Panc1 (cell line): ENCODE measurements at regions not wholly inside any gene's neighbourhood (a gene's known extent, or its start where the extent isn't known, plus 50 kb on each side); places are given as distances from the start of the nearest gene placed in this dataset.

Experiments used
- ATAC-seq: fragments of 200-7000 bp; cut with Tn5 transposase; 2 replicates; pipeline ENCODE4 v1.9.1; 2020; ENCODE audit warnings: mild to moderate bottlenecking, moderate library complexity
- BruUV-seq: library from RNA; stranded (reverse); fragments of 400-500 nt; replicated peaks from 2 replicates; lab custom pipeline; 2021; lab: Mats Ljungman, UMichigan
- CTCF ChIA-PET: fragments of 300-600 bp; sonication (Branson Sonifier 250); formaldehyde crosslinking; loops from one replicate; lab custom pipeline; 2022; ENCODE audit warnings: antibody characterized with exemption; lab: Charles Lee
- POLR2A ChIA-PET: fragments of 300-600 bp; sonication (Branson Sonifier 250); formaldehyde crosslinking; loops from one replicate; lab custom pipeline; 2022; ENCODE audit warnings: antibody characterized with exemption; lab: Charles Lee
- DNase-seq: peaks from one replicate; pipeline ENCODE4 v3.0.0-alpha.2; 2010; ENCODE audit warnings: low read depth, low spot score
- H3K27ac ChIP-seq: 2 replicates; pipeline ENCODE4 v1.5.1; 2011; ENCODE audit warnings: mild to moderate bottlenecking, low read length, inconsistent platforms
- H3K27me3 ChIP-seq: fragments of 200-500 bp; sonication (Bioruptor generic); 2 replicates; pipeline ENCODE4 v1.6.0; 2014; ENCODE audit warnings: low read length, inconsistent platforms; ENCODE audit not compliant: control insufficient read depth, insufficient read depth
- H3K36me3 ChIP-seq: fragments of 200-500 bp; sonication (Bioruptor generic); 2 replicates; pipeline ENCODE4 v1.5.1; 2014; ENCODE audit warnings: inconsistent platforms, mild to moderate bottlenecking, low read length, moderate library complexity; ENCODE audit not compliant: control insufficient read depth, insufficient read depth
- H3K4me1 ChIP-seq: 2 replicates; pipeline ENCODE4 v1.5.1; 2011; ENCODE audit warnings: inconsistent platforms, mild to moderate bottlenecking, low read length, moderate library complexity; ENCODE audit not compliant: control insufficient read depth, insufficient read depth
- H3K4me3 ChIP-seq, 2 experiments: 2 replicates each; pipeline ENCODE4 v1.5.1; 2011 to 2012; ENCODE audit warnings: low read depth in 2 of 2, low read length in 2 of 2, mild to moderate bottlenecking in 2 of 2, inconsistent platforms in 1 of 2, moderate library complexity in 1 of 2
- H3K9me3 ChIP-seq: fragments of 200-500 bp; sonication (Bioruptor generic); 2 replicates; pipeline ENCODE4 v1.5.1; 2014; ENCODE audit warnings: low read depth, mild to moderate bottlenecking, inconsistent platforms, low read length, moderate library complexity; ENCODE audit not compliant: control insufficient read depth, insufficient read depth
- CTCF ChIP-seq: fragments of 450-650 bp; IDR thresholded peaks from 2 replicates; pipeline ENCODE4 v1.5.1; 2017; ENCODE audit warnings: mild to moderate bottlenecking
- POLR2AphosphoS5 ChIP-seq: IDR thresholded peaks from 2 replicates; pipeline ENCODE4 v1.6.1; 2012; ENCODE audit warnings: mild to moderate bottlenecking, low read depth, low read length, moderate library complexity
- REST ChIP-seq, 2 experiments: IDR thresholded peaks; 2 replicates each; pipeline ENCODE4 v1.6.1; 2011 to 2012; ENCODE audit warnings: low read depth in 2 of 2, control low read depth in 1 of 2, low read length in 1 of 2, mild to moderate bottlenecking in 1 of 2, moderate library complexity in 1 of 2; ENCODE audit not compliant: insufficient read depth in 1 of 2
- SIN3A ChIP-seq: IDR thresholded peaks from 2 replicates; pipeline ENCODE4 v1.6.1; 2012; ENCODE audit warnings: low read depth, mild to moderate bottlenecking, low read length, moderate library complexity, borderline replicate concordance; ENCODE audit not compliant: insufficient read depth
- TCF7L2 ChIP-seq: IDR thresholded peaks from 2 replicates; pipeline ENCODE4 v1.6.1; 2011; ENCODE audit warnings: mild to moderate bottlenecking, low read depth, low read length, inconsistent platforms
- in situ Hi-C: cut with HindIII; loops from 2 replicates; pipeline ENCODE4 v1.10.0; 2016; ENCODE audit warnings: low sequenced_read_pairs, low pct_unique_long_range_greater_than_20kb
- intact Hi-C: fragments of 100-400 bp; cut with micrococcal nuclease; formaldehyde crosslinking; loops from one replicate; pipeline ENCODE4 v1.10.0; 2022; ENCODE audit not compliant: unreplicated experiment

GRCh38 chr2:187995556-187995955 lies 296.1 kb upstream of the GULP1 start:
- no TSS peak for BruUV-seq
- no peak for ATAC-seq
- POLR2A ChIA-PET = no interaction called here

GRCh38 chr2:187996630-187997029 lies 295.0 kb upstream of the GULP1 start:
- DNase-seq = no peak
- no peaks in the 10 kb centered on the region for H3K4me1 ChIP-seq
- no peak for ATAC-seq
- no peak overlapping the region for H3K27ac ChIP-seq
- no peaks in the 10 kb centered on the region for H3K9me3 ChIP-seq
- in situ Hi-C loops = no loop called here
- CTCF ChIA-PET = no interaction called here
- BruUV-seq = no TSS peak
- H3K36me3 ChIP-seq = no peaks in the 10 kb centered on the region
- TF ChIP-seq POLR2AphosphoS5 = no peak
- TF ChIP-seq TCF7L2 = no peak
- no peaks in the 10 kb centered on the region for H3K27me3 ChIP-seq
- POLR2A ChIA-PET = no interaction called here
- intact Hi-C loops = no loop called here
- no peak overlapping the region for H3K4me3 ChIP-seq

More at GRCh38 chr2:187995556-187995955, 296.1 kb upstream of the GULP1 start:
- no peak overlapping the region for H3K4me3 ChIP-seq
- H3K36me3 ChIP-seq = no peaks in the 10 kb centered on the region
- no peak overlapping the region for H3K27ac ChIP-seq
- TF ChIP-seq POLR2AphosphoS5 (no peak), SIN3A (no peak), CTCF (no peak), TCF7L2 (no peak)
- intact Hi-C loops (no loop called here), in situ Hi-C loops (no loop called here)
- no peaks in the 10 kb centered on the region for H3K9me3 ChIP-seq
- no peak for DNase-seq
- H3K4me1 ChIP-seq = no peaks in the 10 kb centered on the region
- CTCF ChIA-PET = no interaction called here
- no peaks in the 10 kb centered on the region for H3K27me3 ChIP-seq

- ChIA-PET POLR2A (no interaction called here), CTCF (no interaction called here)
- DNase-seq = no peak
- H3K27ac ChIP-seq = no peak overlapping the region
- in situ Hi-C loops (no loop called here), intact Hi-C loops (no loop called here)
- ATAC-seq = no peak
- H3K4me1 ChIP-seq = no peaks in the 10 kb centered on the region; the same call in 1 of the 2 replicates
- H3K27me3 ChIP-seq = no peaks in the 10 kb centered on the region
- TF ChIP-seq SIN3A = no peak
- TF ChIP-seq POLR2AphosphoS5 = no peak
- no peak for TF ChIP-seq TCF7L2
- no peak for TF ChIP-seq CTCF
- TF ChIP-seq REST (IDR thresholded peaks at IDR 0.05; ENCODE audit: insufficient read depth in 1 of 2, low read depth in 2 of 2, low read length in 1 of 2) = no peak
- no TSS peak for BruUV-seq
- H3K36me3 ChIP-seq = no peaks in the 10 kb centered on the region
- H3K4me3 ChIP-seq = no peak overlapping the region
- H3K9me3 ChIP-seq = no peaks in the 10 kb centered on the region
Observed at GRCh38 chr2:188000189-188000588, 291.5 kb upstream of the GULP1 start.
